Islet of Langerhans (tissue), 1 donor: ENCODE measurements at regions not wholly inside any gene's neighbourhood (a gene's known extent, or its start where the extent isn't known, plus 50 kb on each side); places are given as distances from the start of the nearest gene placed in this dataset.

Experiments
- FAIRE-seq: peaks from one replicate; lab custom pipeline; 2011; peaks lifted over from hg19 to GRCh38; lab: Jason Lieb, UNC

GRCh38 chr6:40312213-40313015 is 274.8 kb downstream of the LRFN2 start:
- no peak for FAIRE-seq

- FAIRE-seq, result no peak
These were observed 278.4 kb downstream of the LRFN2 start for GRCh38 chr6:40308533-40309306.

- no peak for FAIRE-seq
These were observed 279.5 kb downstream of the LRFN2 start for GRCh38 chr6:40307712-40308111.

GRCh38 chr6:40302856-40303454 is 284.2 kb downstream of the LRFN2 start:
- FAIRE-seq, result no peak

- no peak for FAIRE-seq
These were observed 287.5 kb downstream of the LRFN2 start for GRCh38 chr6:40299681-40300080.

GRCh38 chr6:40298207-40298606 is 289.0 kb downstream of the LRFN2 start:
- no peak for FAIRE-seq

- FAIRE-seq, result no peak
These were observed 291.8 kb downstream of the LRFN2 start for GRCh38 chr6:40295251-40295950.

GRCh38 chr6:40293460-40294185 is 293.5 kb downstream of the LRFN2 start:
- FAIRE-seq, result no peak

GRCh38 chr6:40293060-40293459 is 294.1 kb downstream of the LRFN2 start:
- FAIRE-seq, result no peak

- no peak for FAIRE-seq
These were observed 296.3 kb downstream of the LRFN2 start for GRCh38 chr6:40290816-40291215.

GRCh38 chr6:40288919-40289318 is 298.2 kb downstream of the LRFN2 start:
- FAIRE-seq, result no peak

- no peak for FAIRE-seq
These were observed 299.8 kb downstream of the LRFN2 start for GRCh38 chr6:40287296-40287850.

- FAIRE-seq, result no peak
These were observed 300.4 kb downstream of the LRFN2 start for GRCh38 chr6:40286721-40287120.

- no peak for FAIRE-seq
These were observed 301.2 kb downstream of the LRFN2 start for GRCh38 chr6:40285996-40286395.

GRCh38 chr6:40285535-40285934 is 301.6 kb downstream of the LRFN2 start:
- no peak for FAIRE-seq

GRCh38 chr6:40282986-40283385 is 304.2 kb downstream of the LRFN2 start:
- no peak for FAIRE-seq

- FAIRE-seq, result no peak
These were observed 305.8 kb downstream of the LRFN2 start for GRCh38 chr6:40281402-40281801.

GRCh38 chr6:40280231-40280630 is 306.9 kb downstream of the LRFN2 start:
- no peak for FAIRE-seq

GRCh38 chr6:40276141-40276540 is 311.0 kb downstream of the LRFN2 start:
- no peak for FAIRE-seq

GRCh38 chr6:40274058-40274457 is 313.1 kb downstream of the LRFN2 start:
- no peak for FAIRE-seq

- no peak for FAIRE-seq
These were observed 318.6 kb downstream of the LRFN2 start for GRCh38 chr6:40268614-40269013.

- FAIRE-seq, result no peak
These were observed 319.0 kb downstream of the LRFN2 start for GRCh38 chr6:40268166-40268565.
